SH-SY5Y (cell line): ENCODE measurements at regions not wholly inside any gene's neighbourhood (a gene's known extent, or its start where the extent isn't known, plus 50 kb on each side); places are given as distances from the start of the nearest gene placed in this dataset.

Experiments
- GATA2 ChIP-seq: IDR thresholded peaks from 2 replicates; pipeline ENCODE4 v1.6.1; 2011; ENCODE audit warnings: mild to moderate bottlenecking, low read depth, low read length
- GATA3 ChIP-seq: IDR thresholded peaks from 2 replicates; pipeline ENCODE4 v1.6.1; 2011; ENCODE audit warnings: low read depth, mild to moderate bottlenecking, low read length, moderate library complexity

DNA sequence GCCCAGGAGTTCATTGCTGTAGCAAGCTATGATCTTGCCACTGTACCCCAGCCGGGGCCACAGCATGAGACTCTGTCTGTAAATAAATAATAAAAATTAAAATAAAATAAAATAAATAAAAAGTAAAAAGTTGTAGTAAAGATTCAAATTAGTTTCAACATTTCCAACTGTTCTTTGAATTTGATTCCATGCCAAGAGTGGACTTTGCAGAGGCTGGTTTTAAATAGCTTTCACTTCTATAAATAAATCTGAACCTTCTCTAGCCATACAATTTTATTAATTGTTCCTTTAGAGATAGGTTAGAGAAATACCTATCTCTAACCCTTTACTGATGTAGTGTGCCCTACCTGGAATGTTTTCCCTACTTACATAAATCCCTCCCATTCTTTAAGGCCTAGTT lies 129.7 kb upstream of the SLIT3 start:
- TF ChIP-seq GATA3 = no peak

DNA sequence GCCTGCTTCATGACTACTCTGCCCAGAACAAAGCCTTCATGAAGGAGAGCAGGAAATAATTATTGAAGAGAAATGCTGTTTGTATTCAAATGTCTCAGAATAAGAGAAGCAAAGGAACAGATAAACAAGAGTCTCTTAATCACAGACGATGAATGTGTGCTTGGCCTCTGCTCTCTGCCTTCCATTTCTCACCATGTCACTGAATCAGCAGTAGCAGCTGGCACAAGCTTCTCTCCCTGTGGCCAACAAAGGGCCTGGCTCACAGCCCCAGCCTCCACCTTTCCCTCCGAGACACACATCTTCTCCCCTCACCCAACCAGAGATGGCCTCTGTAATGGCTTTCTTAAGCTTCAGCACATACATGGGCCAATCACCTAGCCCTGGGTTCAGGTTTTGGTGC lies 128.1 kb upstream of the SLIT3 start:
- TF ChIP-seq GATA3 (no peak), GATA2 (no peak)

DNA sequence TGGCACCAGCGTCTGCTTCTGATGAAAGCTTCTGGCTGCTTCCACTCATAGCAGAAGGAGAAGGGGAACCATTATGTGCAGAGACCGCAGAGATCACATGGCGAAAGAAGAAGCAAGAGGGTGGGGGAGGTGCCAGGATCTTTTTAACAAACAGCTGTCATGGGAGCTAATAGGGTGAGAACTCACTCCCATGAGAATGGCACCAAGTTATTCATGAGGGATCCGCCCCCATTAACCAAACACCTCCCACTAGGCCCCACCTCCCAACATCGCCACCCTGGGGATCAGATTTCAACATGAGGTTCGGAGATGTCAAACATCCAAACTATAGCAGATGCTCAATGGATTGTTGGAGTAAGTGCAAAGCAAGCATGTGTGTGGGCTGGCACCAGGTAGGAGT lies 125.8 kb upstream of the SLIT3 start:
- TF ChIP-seq GATA3 (no peak), GATA2 (no peak)

DNA sequence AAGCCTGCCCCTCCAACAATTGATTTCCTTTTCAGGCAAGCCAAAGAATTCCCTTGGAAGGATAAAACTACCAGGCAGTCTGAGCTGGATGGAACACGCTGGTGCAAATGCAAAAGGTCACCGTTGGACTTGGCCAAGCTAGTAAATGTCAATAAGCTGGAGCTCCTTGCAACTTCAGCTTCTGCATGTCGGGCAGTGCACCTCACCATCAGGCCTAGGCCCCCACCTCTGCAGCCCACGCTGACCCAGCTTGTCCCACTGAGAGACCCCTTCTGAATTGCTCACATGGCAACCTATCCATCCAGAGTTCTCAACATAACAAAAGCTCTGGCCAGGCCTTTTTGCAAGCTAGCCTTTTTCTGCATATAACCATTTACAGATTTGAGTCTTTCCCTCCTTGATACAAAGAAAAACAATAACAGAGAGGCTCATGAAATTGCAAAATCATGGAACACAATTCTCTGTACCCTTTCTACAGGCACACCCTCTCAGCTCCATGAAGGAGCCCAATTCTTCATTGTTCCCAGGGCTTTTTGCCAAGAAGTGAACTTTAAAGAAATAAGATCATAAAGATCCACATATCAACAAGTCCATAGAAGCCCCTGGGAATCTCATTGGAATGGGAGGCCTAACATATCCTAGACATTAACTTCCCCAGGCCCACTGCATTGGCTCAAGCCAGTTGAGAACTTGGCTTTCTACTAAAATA lies 123.9 kb upstream of the SLIT3 start:
- no peak for TF ChIP-seq GATA3
- no peak for TF ChIP-seq GATA2

DNA sequence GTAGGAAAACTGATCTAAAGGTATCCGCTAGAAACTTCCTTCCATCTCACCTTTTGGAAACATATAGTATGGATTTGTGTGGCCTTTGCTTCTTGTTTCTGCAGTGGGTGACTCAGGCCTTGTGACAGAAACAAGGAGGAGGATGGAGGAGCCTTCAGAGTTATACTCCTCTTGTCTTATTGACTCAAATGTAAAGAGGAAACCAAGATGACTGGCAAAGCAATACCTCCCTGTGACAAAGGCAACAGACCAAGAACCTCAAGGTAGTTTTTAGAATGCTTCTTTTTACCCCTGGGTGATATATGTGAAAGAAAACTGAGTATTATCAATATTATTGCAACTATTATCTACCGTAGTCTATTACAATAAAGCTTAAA lies 123.3 kb upstream of the SLIT3 start:
- TF ChIP-seq GATA2 (no peak), GATA3 (no peak)

DNA sequence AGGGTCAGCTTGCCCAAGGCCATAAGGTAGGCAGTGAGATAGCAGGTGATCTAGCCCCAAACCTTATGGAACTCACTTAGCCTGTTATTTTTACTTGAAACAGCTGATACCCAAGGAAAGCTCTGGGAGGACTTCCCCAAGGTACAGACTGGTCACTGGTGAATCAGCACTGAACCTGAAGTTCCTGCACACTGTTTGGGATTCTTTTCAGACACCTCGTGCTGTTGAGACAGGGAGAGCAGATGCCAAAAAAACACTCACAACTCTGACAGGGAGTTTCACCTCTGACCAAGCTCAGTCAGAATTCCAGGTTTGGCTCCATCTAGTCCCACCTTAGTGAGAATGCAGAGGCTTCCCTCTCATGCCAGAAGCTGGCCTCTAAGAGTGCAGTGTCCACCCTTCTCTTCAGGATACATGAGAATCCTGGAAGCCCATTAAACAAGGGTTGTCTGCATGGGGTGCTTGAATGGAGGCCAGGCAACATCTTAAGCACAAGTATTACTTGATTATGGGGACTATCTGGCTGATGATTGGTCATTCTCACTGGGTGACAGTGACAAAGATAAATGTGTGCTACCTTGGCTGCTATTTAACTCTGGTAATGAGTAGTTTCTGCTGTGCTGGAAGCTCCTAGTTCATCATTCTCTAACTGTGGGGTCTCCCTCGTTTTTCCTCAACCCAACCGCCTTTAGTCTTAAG lies 122.8 kb upstream of the SLIT3 start:
- no peak for TF ChIP-seq GATA3
- TF ChIP-seq GATA2 = no peak

DNA sequence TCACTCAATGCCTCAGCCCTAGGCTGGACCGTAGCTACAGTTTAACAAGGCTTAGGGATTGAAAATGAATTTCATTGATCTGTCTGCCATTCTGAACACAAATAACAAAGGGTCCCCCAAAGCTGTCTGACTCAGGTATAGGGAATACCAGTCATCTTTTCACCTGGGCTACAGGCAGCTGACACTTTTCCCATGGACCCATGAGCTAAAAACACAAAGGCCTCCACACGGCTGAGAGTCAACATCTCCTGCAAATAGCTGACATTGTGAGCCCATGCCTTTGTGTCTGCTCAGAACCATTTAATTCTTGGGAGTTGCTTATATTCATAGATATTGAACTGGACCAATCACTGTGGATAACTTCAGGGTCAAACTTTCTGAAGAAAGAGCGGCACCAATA lies 121.1 kb upstream of the SLIT3 start:
- no peak for TF ChIP-seq GATA2
- TF ChIP-seq GATA3 = no peak

DNA sequence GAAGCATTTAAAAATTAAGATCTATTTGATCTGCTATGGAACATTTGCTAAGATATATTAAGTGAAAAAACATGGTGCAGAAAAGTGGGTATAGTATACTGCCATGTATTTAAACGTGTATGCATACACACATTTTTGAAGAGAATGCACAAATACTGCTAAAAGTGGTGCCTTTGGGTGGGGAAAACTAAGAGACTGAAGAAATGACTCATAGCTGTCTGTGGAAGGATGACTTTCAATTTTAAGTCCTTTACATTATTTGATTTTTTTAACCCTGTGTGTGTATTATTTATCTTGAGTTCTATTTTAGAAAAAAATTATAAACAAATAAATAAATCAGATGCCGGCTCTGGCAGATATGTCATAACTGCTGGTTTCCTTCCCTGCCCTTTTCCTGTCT lies 120.7 kb upstream of the SLIT3 start:
- TF ChIP-seq GATA3 (no peak), GATA2 (no peak)

DNA sequence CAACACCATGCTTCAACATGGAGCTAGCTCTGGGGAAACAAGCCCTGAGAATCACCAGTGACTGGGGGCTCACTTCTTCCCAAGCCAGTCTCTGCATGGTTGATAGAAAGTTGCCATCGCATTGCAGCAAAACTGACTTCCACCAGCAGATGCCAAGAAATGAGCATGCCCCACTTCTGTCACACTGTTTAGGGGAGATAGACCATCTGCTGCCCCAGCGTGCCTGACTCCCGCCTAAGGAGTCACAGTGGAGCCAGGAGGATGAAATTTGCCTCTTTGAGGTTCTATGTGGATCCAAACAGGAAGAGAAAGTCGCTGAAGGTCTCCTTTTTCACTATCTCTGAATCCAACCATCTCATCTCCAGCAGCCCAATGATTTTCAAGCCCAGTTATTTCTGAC lies 116.7 kb upstream of the SLIT3 start:
- TF ChIP-seq GATA3 (no peak), GATA2 (no peak)

DNA sequence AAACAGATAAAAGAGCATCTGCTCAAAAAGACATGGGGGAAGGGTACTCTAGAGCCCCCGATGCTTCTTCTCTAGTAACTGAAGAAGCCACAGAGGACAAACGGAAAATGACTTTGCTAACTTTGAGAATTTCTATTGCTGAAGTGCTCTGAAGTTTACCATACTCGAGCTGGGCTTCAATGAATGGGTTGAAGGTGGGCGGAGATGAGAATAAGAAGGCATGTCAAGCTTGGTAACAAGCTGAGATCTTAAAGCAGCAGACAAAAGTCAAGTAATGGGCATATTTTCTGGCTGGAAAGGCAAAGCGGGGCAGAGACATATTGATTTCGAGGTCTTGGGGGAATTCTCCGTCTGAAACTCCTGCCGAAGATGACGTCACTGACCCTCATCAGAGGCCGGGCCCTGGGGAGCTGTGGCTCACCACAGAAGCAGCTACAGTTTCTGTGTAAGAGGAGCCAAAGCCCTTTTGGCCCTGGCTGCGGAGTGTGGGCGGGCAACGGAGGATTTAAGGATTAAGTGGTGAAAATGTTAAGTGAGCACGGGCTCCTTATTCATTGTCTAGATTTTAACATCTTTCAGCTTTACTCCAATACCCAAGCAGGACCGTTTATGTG lies 115.8 kb upstream of the SLIT3 start:
- TF ChIP-seq GATA2 (no peak), GATA3 (no peak)

DNA sequence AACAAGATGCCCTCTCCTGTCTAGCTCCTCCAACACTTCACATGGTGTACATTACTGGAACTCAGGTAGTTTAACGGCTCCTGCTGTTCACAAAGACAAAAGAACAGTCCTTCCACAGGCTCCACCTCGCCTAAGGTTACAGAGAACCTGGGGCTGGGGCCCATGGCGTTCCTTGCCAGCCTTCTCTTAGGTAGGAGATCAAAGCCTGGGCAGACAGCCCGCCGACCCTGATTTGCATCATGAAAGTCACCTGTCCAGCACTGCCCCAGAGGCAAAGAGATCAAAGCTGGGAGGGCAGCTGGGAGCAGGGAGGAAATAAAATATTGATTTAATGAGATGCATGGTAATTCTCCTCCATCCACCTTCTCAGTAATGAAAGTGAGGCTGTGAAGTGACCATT lies 115.0 kb upstream of the SLIT3 start:
- TF ChIP-seq GATA3 (no peak), GATA2 (no peak)

DNA sequence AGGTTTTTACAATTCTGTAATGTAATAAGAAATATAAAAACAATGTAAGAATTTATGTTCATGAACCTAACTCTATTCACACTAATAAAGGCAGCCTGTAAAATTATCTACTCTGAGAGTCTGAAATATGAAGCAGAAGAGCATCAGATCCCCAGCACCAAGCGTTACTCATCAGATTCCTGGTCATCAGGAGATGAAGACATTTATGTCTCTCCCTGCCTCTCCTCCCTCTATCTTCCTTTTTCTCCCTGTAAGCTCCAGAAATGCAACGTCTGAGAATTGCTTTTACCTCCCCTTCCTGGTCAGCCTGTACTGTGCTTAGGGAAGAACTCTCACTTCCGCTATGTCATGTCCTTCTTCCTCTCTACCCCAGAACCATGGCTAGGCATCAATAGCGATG lies 114.4 kb upstream of the SLIT3 start:
- TF ChIP-seq GATA2 (no peak), GATA3 (no peak)

DNA sequence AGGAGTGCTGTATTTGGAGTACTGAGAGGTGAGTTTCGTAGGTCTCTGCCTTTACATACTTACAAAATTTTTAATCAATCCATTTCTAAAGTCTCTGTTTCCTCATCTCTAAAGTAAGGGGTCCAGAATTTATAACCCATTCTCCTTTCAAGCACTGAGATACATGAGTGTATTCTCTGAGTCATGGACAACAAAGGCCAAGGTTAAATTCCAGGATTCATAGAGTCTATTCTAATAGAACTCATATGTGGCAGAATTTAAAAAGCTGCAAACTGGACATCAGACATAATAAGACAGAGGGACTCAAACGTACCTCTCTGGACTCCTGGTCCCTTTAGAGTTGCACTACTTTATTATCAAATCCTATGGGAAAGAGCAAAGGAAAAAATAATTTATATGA lies 112.5 kb upstream of the SLIT3 start:
- TF ChIP-seq GATA2 = no peak
- no peak for TF ChIP-seq GATA3

DNA sequence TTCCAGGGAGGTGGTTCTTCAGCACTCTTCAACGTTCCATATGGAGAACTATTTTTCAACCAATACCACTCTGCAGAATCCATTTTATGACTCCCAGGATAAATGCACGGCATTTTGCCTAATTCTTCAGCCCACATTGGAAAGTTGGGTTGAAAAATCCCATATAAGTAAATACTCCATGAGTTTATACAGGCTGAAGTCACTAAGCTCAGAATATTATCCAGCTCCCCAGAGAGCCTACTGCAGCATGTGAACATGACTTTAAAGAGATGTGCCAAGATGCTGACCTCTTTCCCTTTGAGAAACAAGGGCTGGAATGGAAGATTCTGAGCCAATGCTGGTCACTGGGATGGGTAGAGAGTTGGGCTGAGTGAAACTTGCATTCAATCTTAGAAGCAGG lies 111.9 kb upstream of the SLIT3 start:
- TF ChIP-seq GATA2 (no peak), GATA3 (no peak)

DNA sequence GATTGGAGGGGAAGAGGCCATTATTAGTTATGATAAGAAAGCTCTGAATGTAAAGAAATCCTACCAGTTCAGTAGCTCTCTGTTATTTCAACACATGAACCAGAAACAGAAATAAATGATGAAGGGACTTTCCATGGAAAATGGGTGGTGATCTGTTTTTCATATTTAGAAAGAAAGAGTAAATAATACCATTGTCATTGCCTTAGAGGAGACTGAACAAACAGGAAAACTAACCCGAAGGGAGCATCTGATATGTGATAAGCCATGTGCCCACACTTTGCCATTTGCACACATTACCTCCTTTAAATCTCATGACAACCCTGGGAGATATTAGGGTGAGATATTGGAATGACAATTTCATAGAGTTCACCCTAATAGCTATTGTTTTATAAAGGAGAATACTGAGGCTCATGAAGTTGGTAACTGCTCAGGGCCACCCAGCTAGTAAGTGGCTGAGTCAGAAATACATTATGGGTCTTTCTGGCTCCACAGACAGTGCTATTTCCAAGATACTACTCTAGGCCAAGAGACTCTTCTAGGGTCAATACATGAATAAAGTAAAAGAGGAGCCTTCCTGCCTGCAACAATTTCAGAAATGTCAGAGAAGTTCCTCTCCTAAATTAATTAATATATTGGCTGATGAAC lies 111.0 kb upstream of the SLIT3 start:
- TF ChIP-seq GATA2 (no peak; the same call in 1 of the 2 replicates), GATA3 (no peak)
